Stomach (tissue), 8 donors: ENCODE measurements at regions not wholly inside any gene's neighbourhood (a gene's known extent, or its start where the extent isn't known, plus 50 kb on each side); places are given as distances from the start of the nearest gene placed in this dataset.

Experiments
- DNase-seq, 2 donors: peaks; one replicate each; pipeline versions ENCODE4 v3.0.0 to v3.0.0-alpha.2; 2013 to 2019
- H3K27ac ChIP-seq, 5 donors: fragments of 200-600 bp in 4 of 5; sonication (generic) in 4 of 5; one replicate each; pipeline ENCODE4 v1.5.1; 2013 to 2019; ENCODE audit warnings: mild to moderate bottlenecking in 1 of 5, moderate library complexity in 1 of 5
- H3K27me3 ChIP-seq, 3 donors: fragments of 200-600 bp; sonication (generic); one replicate each; pipeline ENCODE4 v1.5.1; 2017 to 2019; ENCODE audit warnings: mixed run types in 1 of 3
- H3K36me3 ChIP-seq, 4 donors: fragments of 200-600 bp; sonication (generic); 1 replicate in 3 of 4; 2 replicates in 1 of 4; pipeline ENCODE4 v1.5.1; 2016 to 2019
- H3K4me1 ChIP-seq, 4 donors: fragments of 200-600 bp; sonication (generic); one replicate each; pipeline ENCODE4 v1.5.1; 2016 to 2019
- H3K4me3 ChIP-seq, 4 donors: fragments of 200-600 bp; sonication (generic) in 3 of 4; one replicate each; pipeline ENCODE4 v1.5.1; 2016 to 2019; ENCODE audit warnings: mild to moderate bottlenecking in 1 of 4
- H3K9me3 ChIP-seq, 4 donors: fragments of 200-600 bp; sonication (generic); one replicate each; pipeline ENCODE4 v1.5.1; 2016 to 2019
- EP300 ChIP-seq: sonication (generic); formaldehyde crosslinking; IDR thresholded peaks from one replicate; pipeline ENCODE4 v1.6.1; 2017; ENCODE audit warnings: antibody characterized with exemption
- POLR2A ChIP-seq, 4 donors: fragments of 450-650 bp; IDR thresholded peaks; one replicate each; pipeline ENCODE4 v1.6.1; 2016; ENCODE audit warnings: antibody characterized with exemption in 4 of 4, control low read depth in 2 of 4, mild to moderate bottlenecking in 1 of 4, moderate library complexity in 1 of 4
- POLR2AphosphoS5 ChIP-seq, 3 donors: sonication (generic); formaldehyde crosslinking; IDR thresholded peaks; one replicate each; pipeline ENCODE4 v1.6.1; 2016; ENCODE audit warnings: antibody characterized with exemption in 3 of 3
- WGBS, 5 donors: extraction: QIAGEN DNeasy Blood & Tissue Kit in 3 of 5; methylation state at CpG; one replicate each; pipeline versions ENCODE4 v1.1.5 to v1.1.7; 2013 to 2018; 5-methylcytosine and 5-hydroxymethylcytosine counted together
- intact Hi-C: fragments of 100-400 bp; cut with DNase I; formaldehyde crosslinking; loops from one replicate; pipeline ENCODE4 v1.15.1; 2023; ENCODE audit warnings: low total_unique reads
- TF ChIP-seq, protein P1 (sequence below), 7 experiments: fragments of 450-650 bp in 4 of 7; fragments of 200-600 bp in 3 of 7; sonication (generic) in 3 of 7; IDR thresholded peaks; one replicate each; pipeline ENCODE4 v1.5.1; 2016 to 2019; ENCODE audit warnings: antibody characterized with exemption in 7 of 7, control low read depth in 2 of 7, mild to moderate bottlenecking in 1 of 7
- donor health status: healthy with polysubstance abuse.
- donor health status: Bipolar disorder and iron deficiency.
- donor health status: healthy.

DNA sequence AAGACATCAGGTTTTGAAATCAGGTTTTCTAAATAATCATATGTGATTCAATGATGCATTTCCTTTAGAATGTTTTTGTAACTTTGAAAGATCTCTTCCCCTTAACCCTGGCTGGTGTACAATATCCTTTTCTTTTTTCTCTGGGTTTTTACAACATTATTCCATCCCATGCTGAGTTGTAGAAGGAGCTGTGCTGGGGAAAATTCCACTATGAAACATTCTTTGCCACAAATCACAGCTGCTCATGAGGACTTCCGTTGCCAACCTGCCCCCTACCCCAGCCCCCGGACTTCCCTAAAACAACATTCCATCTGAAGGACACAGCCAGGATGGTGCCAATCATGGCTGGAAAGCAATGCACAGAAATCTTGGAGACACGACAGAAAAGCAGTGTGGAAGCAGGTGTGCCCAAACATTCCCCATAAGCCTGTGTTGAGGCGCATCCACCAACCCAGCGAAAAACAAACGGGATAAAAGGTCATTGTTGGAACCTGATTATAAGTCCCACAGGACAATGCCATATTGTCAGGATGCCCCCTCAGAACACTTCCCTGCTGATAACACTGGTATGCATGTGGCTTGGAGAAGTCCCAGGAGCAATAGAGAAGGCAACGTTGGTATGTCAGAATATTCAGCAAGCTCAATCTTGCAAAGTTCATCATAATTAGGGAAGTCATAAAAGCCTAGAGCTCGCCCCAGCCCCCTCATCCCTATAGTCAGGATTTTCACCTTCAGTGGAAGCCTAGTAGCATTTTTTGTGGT lies 475.0 kb downstream of the HS3ST3B1 start:
- H3K36me3 ChIP-seq, result no peaks in the 10 kb centered on the region
- DNase-seq, result no peak
- H3K27me3 ChIP-seq, result peaks cover 0 to 24% (median 2%) of the 10 kb centered on the region in 3 donors
- TF ChIP-seq POLR2A (IDR thresholded peaks at IDR 0.05) (no peak), EP300 (no peak), POLR2AphosphoS5 (IDR thresholded peaks at IDR 0.05) (no peak)
- TF ChIP-seq, protein P1, sequence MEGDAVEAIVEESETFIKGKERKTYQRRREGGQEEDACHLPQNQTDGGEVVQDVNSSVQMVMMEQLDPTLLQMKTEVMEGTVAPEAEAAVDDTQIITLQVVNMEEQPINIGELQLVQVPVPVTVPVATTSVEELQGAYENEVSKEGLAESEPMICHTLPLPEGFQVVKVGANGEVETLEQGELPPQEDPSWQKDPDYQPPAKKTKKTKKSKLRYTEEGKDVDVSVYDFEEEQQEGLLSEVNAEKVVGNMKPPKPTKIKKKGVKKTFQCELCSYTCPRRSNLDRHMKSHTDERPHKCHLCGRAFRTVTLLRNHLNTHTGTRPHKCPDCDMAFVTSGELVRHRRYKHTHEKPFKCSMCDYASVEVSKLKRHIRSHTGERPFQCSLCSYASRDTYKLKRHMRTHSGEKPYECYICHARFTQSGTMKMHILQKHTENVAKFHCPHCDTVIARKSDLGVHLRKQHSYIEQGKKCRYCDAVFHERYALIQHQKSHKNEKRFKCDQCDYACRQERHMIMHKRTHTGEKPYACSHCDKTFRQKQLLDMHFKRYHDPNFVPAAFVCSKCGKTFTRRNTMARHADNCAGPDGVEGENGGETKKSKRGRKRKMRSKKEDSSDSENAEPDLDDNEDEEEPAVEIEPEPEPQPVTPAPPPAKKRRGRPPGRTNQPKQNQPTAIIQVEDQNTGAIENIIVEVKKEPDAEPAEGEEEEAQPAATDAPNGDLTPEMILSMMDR (IDR thresholded peaks at IDR 0.05), result no peak
- no peak overlapping the region for H3K27ac ChIP-seq
- intact Hi-C loops, result no loop called here
- peaks cover 0 to 6% (median 0%) of the 10 kb centered on the region in 4 donors for H3K9me3 ChIP-seq
- WGBS, 5 donors, result 45 to 54% (median 50%) methylated on average over 8 of the region's 8 CpGs
- no peaks in the 10 kb centered on the region for H3K4me1 ChIP-seq
- H3K4me3 ChIP-seq, result no peak overlapping the region

DNA sequence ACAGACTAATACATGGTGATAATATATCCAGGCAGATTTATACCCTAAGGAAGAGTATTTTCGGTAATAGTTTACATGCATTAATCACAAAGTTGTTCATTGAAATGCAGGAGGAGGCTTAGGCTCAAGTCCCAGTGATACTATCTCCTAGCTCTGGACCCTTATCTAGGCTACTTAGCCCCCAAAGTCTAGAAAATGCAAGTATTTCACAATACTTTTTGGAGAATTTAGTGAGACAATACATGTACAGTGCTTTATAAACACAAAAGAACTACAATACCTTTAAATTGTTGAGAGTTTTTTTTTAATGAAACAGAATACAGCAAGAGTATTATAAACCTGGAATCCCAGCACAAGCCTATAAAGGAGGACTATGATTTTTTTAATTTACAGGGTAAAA lies 473.9 kb downstream of the HS3ST3B1 start:
- DNase-seq, result no peak
- Histone ChIP-seq H3K4me1 (no peaks in the 10 kb centered on the region), H3K9me3 (peaks cover 0 to 6% (median 0%) of the 10 kb centered on the region in 4 donors), H3K27ac (no peak overlapping the region), H3K4me3 (no peak overlapping the region), H3K36me3 (no peaks in the 10 kb centered on the region), H3K27me3 (peaks cover 0 to 14% (median 2%) of the 10 kb centered on the region in 3 donors)
- 0 to 97% (median 95%) methylated on average over 1 of the region's 1 CpG for WGBS, 5 donors
- intact Hi-C loops, result no loop called here
- TF ChIP-seq, protein P1 (IDR thresholded peaks at IDR 0.05), result no peak
- no peak for TF ChIP-seq POLR2A (IDR thresholded peaks at IDR 0.05)
- no peak for TF ChIP-seq POLR2AphosphoS5 (IDR thresholded peaks at IDR 0.05)
- no peak for TF ChIP-seq EP300

DNA sequence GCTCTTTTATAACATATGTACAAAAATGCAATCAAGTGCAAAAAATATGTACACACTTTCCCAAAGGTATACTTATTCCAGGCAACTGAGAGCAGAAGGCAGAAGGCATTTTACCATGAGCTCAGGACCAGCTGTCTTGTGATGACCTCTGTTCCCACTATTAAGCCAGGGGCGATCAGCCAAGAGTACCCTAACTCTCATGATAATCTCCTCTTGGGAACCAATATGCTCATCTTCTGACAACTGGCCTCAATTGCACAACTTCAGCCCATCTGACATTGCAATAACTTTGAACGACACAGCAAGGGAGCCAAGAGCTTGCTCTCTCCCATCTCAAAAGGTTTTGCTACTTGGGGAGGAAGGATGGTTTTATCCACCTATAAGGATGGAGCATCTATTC lies 471.9 kb downstream of the HS3ST3B1 start:
- intact Hi-C loops, result no loop called here
- no peaks in the 10 kb centered on the region for H3K4me1 ChIP-seq
- no peaks in the 10 kb centered on the region for H3K36me3 ChIP-seq
- peaks cover 0 to 6% (median 2%) of the 10 kb centered on the region in 3 donors for H3K27me3 ChIP-seq
- 48 to 75% (median 71%) methylated on average over 2 of the region's 2 CpGs for WGBS, 5 donors
- no peak overlapping the region for H3K27ac ChIP-seq
- H3K9me3 ChIP-seq, result peaks cover 0 to 13% (median 0%) of the 10 kb centered on the region in 4 donors
- no peak for TF ChIP-seq POLR2AphosphoS5 (IDR thresholded peaks at IDR 0.05)
- no peak for DNase-seq
- no peak overlapping the region for H3K4me3 ChIP-seq

DNA sequence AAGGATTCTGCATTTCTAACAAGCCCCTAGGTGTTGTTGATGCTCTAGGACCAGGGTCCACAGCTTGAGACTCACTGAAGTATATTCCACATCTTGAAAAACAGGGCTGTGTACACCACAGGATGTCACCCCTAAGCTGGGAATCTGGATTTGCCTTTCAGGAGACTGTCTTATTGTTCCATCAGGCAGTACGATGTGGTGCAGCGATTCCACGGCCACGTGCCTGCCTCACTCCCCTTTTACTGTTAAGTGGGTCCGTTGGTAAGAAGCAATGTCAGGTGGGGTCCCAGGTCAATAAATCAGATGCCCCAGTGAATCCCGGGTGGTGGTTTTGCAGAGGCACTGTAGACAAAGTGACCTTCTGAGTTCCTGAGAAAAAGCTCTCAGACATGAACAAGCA lies 470.7 kb downstream of the HS3ST3B1 start:
- no peak overlapping the region for H3K4me3 ChIP-seq
- H3K36me3 ChIP-seq, result no peaks in the 10 kb centered on the region
- peaks cover 0 to 13% (median 0%) of the 10 kb centered on the region in 4 donors for H3K9me3 ChIP-seq
- peaks cover 0 to 2% (median under 1%) of the 10 kb centered on the region in 3 donors for H3K27me3 ChIP-seq
- intact Hi-C loops, result no loop called here
- 83 to 91% (median 86%) methylated on average over 6 of the region's 6 CpGs for whole genome bisulfite sequencing, 5 donors
- DNase-seq, result no peak
- H3K27ac ChIP-seq, result no peak overlapping the region
- TF ChIP-seq POLR2A (IDR thresholded peaks at IDR 0.05) (no peak), EP300 (no peak), POLR2AphosphoS5 (IDR thresholded peaks at IDR 0.05) (no peak)
- TF ChIP-seq, protein P1 (IDR thresholded peaks at IDR 0.05), result no peak
- no peaks in the 10 kb centered on the region for H3K4me1 ChIP-seq

DNA sequence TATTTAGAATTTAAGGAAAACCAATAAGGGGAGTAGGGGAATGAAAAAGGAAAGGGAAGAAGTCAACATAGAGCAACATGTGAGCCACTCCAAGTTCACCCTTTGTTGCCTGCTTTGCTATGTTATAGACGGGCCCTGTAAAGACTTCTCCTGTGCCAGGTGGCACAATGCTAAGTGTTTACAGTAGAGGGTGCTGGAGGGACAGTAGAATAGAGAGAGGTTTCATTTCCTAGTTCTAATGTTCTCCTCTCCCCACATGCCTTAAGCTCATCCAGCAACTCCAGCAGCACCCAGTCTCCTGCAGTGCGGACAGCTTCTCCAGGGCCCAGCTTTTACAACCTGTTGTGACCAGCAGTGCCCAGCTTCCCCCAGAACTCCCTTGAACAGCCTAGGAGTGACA lies 468.0 kb downstream of the HS3ST3B1 start:
- 74 to 93% (median 82%) methylated on average over 2 of the region's 2 CpGs for WGBS, 5 donors
- no peak for DNase-seq
- no peak for TF ChIP-seq EP300
- TF ChIP-seq, protein P1 (IDR thresholded peaks at IDR 0.05), result no peak
- Histone ChIP-seq H3K4me1 (no peaks in the 10 kb centered on the region), H3K27ac (no peak overlapping the region), H3K9me3 (peaks cover 0 to 8% (median 0%) of the 10 kb centered on the region in 4 donors), H3K4me3 (no peak overlapping the region), H3K36me3 (no peaks in the 10 kb centered on the region), H3K27me3 (peaks cover 0 to 2% (median 0%) of the 10 kb centered on the region in 3 donors)
- intact Hi-C loops, result no loop called here
